CD14-positive monocyte (primary cell): ENCODE measurements at regions not wholly inside any gene's neighbourhood (a gene's known extent, or its start where the extent isn't known, plus 50 kb on each side); places are given as distances from the start of the nearest gene placed in this dataset.

Experiments
- DNase-seq, 3 donors: peaks; one replicate each; pipeline ENCODE4 v3.0.0-alpha.2; 2011 to 2022
- H2AFZ ChIP-seq: 2 replicates; pipeline ENCODE4 v1.6.0; 2012; ENCODE audit warnings: mild to moderate bottlenecking, low read depth, low read length, inconsistent platforms; ENCODE audit not compliant: insufficient read depth, poor library complexity, severe bottlenecking
- H3K27ac ChIP-seq, 2 donors: 1 replicate in 1 of 2; 2 replicates in 1 of 2; pipeline ENCODE4 v1.5.1; 2012 to 2013; ENCODE audit warnings: low read length in 2 of 2, control low read depth in 1 of 2, inconsistent platforms in 1 of 2, low read depth in 1 of 2, mild to moderate bottlenecking in 1 of 2
- H3K27me3 ChIP-seq, 2 donors: one replicate each; pipeline versions ENCODE4 v1.6.0 to v1.6.1; 2011 to 2013; ENCODE audit warnings: low read length in 2 of 2; ENCODE audit not compliant: control insufficient read depth in 2 of 2, insufficient read depth in 2 of 2
- H3K36me3 ChIP-seq, 2 donors: replicated peaks in 1 of 2; 1 replicate in 1 of 2; 2 replicates in 1 of 2; pipeline versions ENCODE4 v1.5.1 to v1.6.1; 2012 to 2013; ENCODE audit warnings: low read length in 2 of 2, control low read depth in 1 of 2, inconsistent platforms in 1 of 2, mild to moderate bottlenecking in 1 of 2; ENCODE audit not compliant: insufficient read depth in 2 of 2, control insufficient read depth in 1 of 2
- H3K4me1 ChIP-seq, 2 donors: 1 replicate in 1 of 2; 2 replicates in 1 of 2; pipeline versions ENCODE4 v1.5.1 to v1.6.1; 2012 to 2013; ENCODE audit warnings: low read length in 2 of 2, control low read depth in 1 of 2, inconsistent platforms in 1 of 2, mild to moderate bottlenecking in 1 of 2, moderate library complexity in 1 of 2; ENCODE audit not compliant: insufficient read depth in 2 of 2, control insufficient read depth in 1 of 2
- H3K4me2 ChIP-seq: replicated peaks from 2 replicates; pipeline ENCODE3; 2012; ENCODE audit warnings: low read length, moderate library complexity, mild to moderate bottlenecking; ENCODE audit not compliant: poor library complexity, severe bottlenecking; ENCODE audit errors: extremely low read depth
- H3K4me3 ChIP-seq, 3 experiments: fragments of 200-600 bp in 1 of 3; sonication (generic) in 1 of 3; replicated peaks in 1 of 3; 1 replicate in 2 of 3; 2 replicates in 1 of 3; pipeline ENCODE4 v1.5.1; 2011 to 2013; ENCODE audit warnings: low read length in 3 of 3, mild to moderate bottlenecking in 3 of 3, control low read depth in 2 of 3, low read depth in 2 of 3, inconsistent platforms in 1 of 3, moderate library complexity in 1 of 3
- H3K79me2 ChIP-seq: 2 replicates; pipeline ENCODE4 v1.6.0; 2012; ENCODE audit warnings: mild to moderate bottlenecking, control low read depth, inconsistent platforms, low read length, moderate library complexity; ENCODE audit not compliant: insufficient read depth
- H3K9ac ChIP-seq: 2 replicates; pipeline ENCODE4 v1.6.0; 2017; ENCODE audit warnings: low read length, mild to moderate bottlenecking; ENCODE audit not compliant: insufficient read depth, poor library complexity, severe bottlenecking
- H3K9me3 ChIP-seq, 2 donors: replicated peaks in 1 of 2; 1 replicate in 1 of 2; 2 replicates in 1 of 2; pipeline versions ENCODE4 v1.5.1 to v1.6.1; 2012 to 2013; ENCODE audit warnings: low read length in 2 of 2, control low read depth in 1 of 2; ENCODE audit not compliant: control insufficient read depth in 1 of 2, insufficient read depth in 1 of 2
- H4K20me1 ChIP-seq: 2 replicates; pipeline ENCODE4 v1.6.0; 2012; ENCODE audit warnings: mild to moderate bottlenecking, low read length, control low read depth, moderate library complexity; ENCODE audit not compliant: insufficient read depth
- H3K27ac Mint-ChIP-seq, 7 donors: one replicate each; pipeline ENCODE4 v1.8.0; 2020; ENCODE audit warnings: mild to moderate bottlenecking in 7 of 7, mixed read lengths in 7 of 7, moderate library complexity in 6 of 7, inconsistent platforms in 2 of 7
- H3K27me3 Mint-ChIP-seq, 3 donors: one replicate each; pipeline ENCODE4 v1.8.0; 2021 to 2022; ENCODE audit warnings: low read depth in 3 of 3, mild to moderate bottlenecking in 3 of 3, mixed read lengths in 3 of 3, moderate library complexity in 3 of 3, inconsistent platforms in 1 of 3
- H3K36me3 Mint-ChIP-seq, 2 donors: one replicate each; pipeline ENCODE4 v1.8.0; 2020; ENCODE audit warnings: mixed read lengths in 2 of 2, inconsistent platforms in 1 of 2, mild to moderate bottlenecking in 1 of 2
- H3K4me1 Mint-ChIP-seq: one replicate; pipeline ENCODE4 v1.8.0; 2020; ENCODE audit warnings: mild to moderate bottlenecking, mixed read lengths
- H3K4me3 Mint-ChIP-seq, 2 donors: one replicate each; pipeline ENCODE4 v1.8.0; 2020; ENCODE audit warnings: mild to moderate bottlenecking in 2 of 2, mixed read lengths in 2 of 2, moderate library complexity in 1 of 2
- H3K9me3 Mint-ChIP-seq, 7 donors: one replicate each; pipeline ENCODE4 v1.8.0; 2020 to 2022; ENCODE audit warnings: mixed read lengths in 7 of 7, mild to moderate bottlenecking in 6 of 7, moderate library complexity in 6 of 7, inconsistent platforms in 2 of 7
- WGBS: methylation state at CpG from one replicate; pipeline ENCODE4 v1.1.5; 2013; ENCODE audit warnings: missing lambda C conversion rate; ENCODE audit not compliant: insufficient coverage; 5-methylcytosine and 5-hydroxymethylcytosine counted together
- intact Hi-C, 2 donors: fragments of 100-400 bp; cut with micrococcal nuclease; formaldehyde crosslinking; loops; one replicate each; pipeline versions ENCODE4 v1.15.0 to v1.15.1; 2023
- TF ChIP-seq, protein P1 (sequence below): fragments of 200-600 bp; IDR thresholded peaks from one replicate; pipeline ENCODE4 v1.8.0; 2022; ENCODE audit warnings: antibody characterized with exemption, mild to moderate bottlenecking

DNA sequence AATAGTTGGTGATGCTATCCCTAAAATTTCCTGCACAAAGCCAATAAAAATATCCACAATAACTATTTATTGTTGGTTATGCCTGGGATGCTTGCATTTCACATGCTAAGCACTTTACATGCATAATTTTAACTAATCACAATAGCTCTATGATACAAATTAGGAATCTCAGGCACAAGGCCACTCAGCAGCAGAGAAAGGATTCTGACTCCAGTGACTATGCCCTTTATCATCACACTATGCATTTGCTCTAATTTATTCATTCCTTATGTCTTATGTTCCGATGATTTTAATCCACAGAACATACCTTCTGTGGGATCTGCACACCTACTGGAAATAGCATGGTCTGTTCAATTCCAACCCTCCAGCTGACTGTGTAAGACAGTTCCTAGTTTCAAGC lies 476.1 kb downstream of the TMEM232 start:
- Histone ChIP-seq H4K20me1 (no peaks in the 10 kb centered on the region), H3K27ac (no peak overlapping the region), H3K9me3 (no peaks in the 10 kb centered on the region), H3K4me1 (no peaks in the 10 kb centered on the region), H2AFZ (no peak overlapping the region), H3K79me2 (no peaks in the 10 kb centered on the region), H3K9ac (no peak overlapping the region), H3K4me3 (no peak overlapping the region), H3K4me2 (no peak overlapping the region), H3K36me3 (no peaks in the 10 kb centered on the region), H3K27me3 (no peaks in the 10 kb centered on the region)
- intact Hi-C loops = no loop called here
- no peak for DNase-seq
- Mint-ChIP-seq H3K4me1 (no peaks in the 10 kb centered on the region), H3K36me3 (no peaks in the 10 kb centered on the region), H3K27ac (no peak overlapping the region), H3K4me3 (no peak overlapping the region), H3K27me3 (no peaks in the 10 kb centered on the region), H3K9me3 (peaks cover 0 to 2% (median 0%) of the 10 kb centered on the region in 7 donors)
- TF ChIP-seq, protein P1, sequence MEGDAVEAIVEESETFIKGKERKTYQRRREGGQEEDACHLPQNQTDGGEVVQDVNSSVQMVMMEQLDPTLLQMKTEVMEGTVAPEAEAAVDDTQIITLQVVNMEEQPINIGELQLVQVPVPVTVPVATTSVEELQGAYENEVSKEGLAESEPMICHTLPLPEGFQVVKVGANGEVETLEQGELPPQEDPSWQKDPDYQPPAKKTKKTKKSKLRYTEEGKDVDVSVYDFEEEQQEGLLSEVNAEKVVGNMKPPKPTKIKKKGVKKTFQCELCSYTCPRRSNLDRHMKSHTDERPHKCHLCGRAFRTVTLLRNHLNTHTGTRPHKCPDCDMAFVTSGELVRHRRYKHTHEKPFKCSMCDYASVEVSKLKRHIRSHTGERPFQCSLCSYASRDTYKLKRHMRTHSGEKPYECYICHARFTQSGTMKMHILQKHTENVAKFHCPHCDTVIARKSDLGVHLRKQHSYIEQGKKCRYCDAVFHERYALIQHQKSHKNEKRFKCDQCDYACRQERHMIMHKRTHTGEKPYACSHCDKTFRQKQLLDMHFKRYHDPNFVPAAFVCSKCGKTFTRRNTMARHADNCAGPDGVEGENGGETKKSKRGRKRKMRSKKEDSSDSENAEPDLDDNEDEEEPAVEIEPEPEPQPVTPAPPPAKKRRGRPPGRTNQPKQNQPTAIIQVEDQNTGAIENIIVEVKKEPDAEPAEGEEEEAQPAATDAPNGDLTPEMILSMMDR = no peak
- WGBS = 100% methylated on average over 1 of the region's 1 CpG

DNA sequence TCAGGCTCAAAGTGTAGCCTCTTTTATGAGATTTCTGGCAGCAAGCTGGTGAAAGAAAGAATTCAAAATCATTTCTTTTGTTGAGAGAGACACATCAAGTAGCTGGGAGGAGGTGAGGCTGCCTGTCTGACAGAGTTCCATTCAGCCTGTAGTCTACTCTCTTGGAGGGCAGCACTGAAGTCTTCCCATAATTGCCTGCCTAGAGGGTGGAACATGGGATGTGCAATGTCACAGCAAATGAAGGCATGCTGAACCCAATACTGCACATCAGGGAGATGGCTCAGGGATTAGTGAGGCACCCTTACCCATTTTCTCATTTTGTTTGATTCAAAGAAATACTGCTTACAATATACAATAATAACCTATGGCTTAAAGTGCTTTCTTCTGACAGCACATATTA lies 475.7 kb downstream of the TMEM232 start:
- H3K27me3 ChIP-seq = no peaks in the 10 kb centered on the region
- no peak overlapping the region for H3K9ac ChIP-seq
- no peak for DNase-seq
- Mint-ChIP-seq H3K27ac (no peak overlapping the region), H3K9me3 (peaks cover 0 to 2% (median 0%) of the 10 kb centered on the region in 7 donors), H3K36me3 (no peaks in the 10 kb centered on the region), H3K4me3 (no peak overlapping the region), H3K4me1 (no peaks in the 10 kb centered on the region), H3K27me3 (no peaks in the 10 kb centered on the region)
- H3K4me3 ChIP-seq = no peak overlapping the region
- H3K4me1 ChIP-seq = no peaks in the 10 kb centered on the region
- no peak overlapping the region for H3K4me2 ChIP-seq
- H3K79me2 ChIP-seq = no peaks in the 10 kb centered on the region
- H4K20me1 ChIP-seq = no peaks in the 10 kb centered on the region
- intact Hi-C loops = no loop called here
- H3K27ac ChIP-seq = no peak overlapping the region
- H2AFZ ChIP-seq = no peak overlapping the region
- H3K9me3 ChIP-seq = no peaks in the 10 kb centered on the region
- no peaks in the 10 kb centered on the region for H3K36me3 ChIP-seq
- TF ChIP-seq, protein P1 = no peak
